Stimulated activated CD4-positive, alpha-beta T cell treated with anti-CD3 and anti-CD28 coated beads, Interleukin-15, amount 100 ng/mL, for 1 hour (primary cell): ENCODE measurements at regions not wholly inside any gene's neighbourhood (a gene's known extent, or its start where the extent isn't known, plus 50 kb on each side); places are given as distances from the start of the nearest gene placed in this dataset.
"Not testable (repeated sequence)": the region's sequence is repeated elsewhere in the genome, so short reads cannot be mapped to it uniquely, and the experiment has no call there.

Source experiments
- DNase-seq, 2 donors: peaks; one replicate each; pipeline ENCODE4 v3.0.0-alpha.2; 2020; ENCODE audit warnings: low read depth in 1 of 2, low spot score in 1 of 2

DNA sequence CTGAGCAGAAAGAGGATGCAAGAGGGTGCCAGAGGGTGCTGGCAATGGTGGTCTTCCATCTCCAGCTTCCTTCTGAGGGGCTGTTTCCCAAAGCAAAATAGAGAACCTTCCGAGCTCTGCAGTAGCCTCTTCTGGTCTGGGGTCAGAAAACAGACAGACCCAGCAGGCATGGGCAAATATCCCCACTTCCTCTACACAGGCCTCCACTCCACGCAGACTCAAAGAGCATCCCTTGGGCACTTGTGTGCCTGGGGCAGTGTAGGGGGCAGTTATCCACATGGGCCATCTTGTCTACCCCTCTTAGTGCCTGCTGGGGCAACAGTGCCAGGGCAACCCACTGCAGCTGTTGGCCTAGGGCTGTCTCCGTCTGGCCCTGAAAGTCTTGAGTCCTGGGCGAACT, 231.9 kb downstream of the TTC8 start:
- DNase-seq: no peak

DNA sequence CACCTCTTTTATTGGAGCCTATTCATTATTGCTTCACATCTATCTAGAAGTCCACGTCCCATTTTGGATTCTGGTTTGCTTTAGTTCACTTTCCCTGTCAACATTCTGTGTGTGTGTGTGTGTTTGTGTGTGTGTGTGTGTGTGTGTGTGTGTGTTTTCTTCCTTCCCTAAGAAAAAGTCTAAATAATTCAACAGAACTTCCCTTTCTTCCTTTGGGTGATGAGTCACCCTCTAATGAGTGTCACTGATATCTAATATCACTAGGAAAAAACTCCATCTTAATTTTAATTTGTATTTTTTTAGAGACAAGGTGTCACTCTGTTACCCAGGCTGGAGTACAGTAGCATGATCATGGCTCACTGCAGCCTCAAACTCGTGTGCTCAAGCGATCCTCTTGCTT, 234.2 kb downstream of the TTC8 start:
- no peak for DNase-seq

GRCh38 chr14:89060191-89060590, 235.7 kb downstream of the TTC8 start:
- DNase-seq: no peak

DNA sequence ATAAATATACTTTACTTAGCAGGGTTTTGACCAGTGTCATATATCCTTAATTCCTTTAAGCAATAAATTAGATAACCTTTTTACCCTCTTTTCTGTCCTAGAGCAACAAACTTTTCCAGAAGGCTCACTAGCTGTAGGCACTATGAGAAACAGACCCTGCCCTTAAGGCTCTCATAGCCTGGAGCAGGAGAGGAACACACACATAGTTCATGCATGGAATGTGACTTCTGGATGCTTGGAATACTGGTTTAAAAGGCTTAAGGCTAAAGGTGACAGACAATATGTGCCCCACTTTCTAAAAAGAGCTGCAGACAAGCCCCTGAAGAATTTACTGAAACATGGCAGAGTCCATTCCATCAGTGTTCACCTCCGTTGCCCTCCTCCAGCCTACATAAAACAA, 237.2 kb downstream of the TTC8 start:
- no peak for DNase-seq

DNA sequence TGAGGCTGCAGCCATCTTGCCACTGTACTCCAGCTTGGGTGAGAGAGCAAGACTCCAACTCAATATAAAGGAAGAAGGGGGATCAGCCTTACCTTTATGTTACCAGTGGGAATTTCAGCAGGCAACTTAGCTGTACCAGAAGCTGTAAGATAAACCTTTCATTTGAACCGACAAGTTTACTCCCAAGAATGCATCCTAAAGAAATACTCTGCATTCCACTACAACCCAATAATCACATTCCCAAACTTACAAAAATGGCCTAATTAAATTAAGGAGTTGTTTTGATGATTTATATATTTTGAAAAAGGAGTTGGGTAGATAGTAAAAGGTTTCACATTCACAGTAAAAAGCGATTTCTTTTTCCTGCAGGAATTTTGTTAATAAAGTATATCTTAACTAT, 241.4 kb downstream of the TTC8 start:
- no peak for DNase-seq

- no peak for DNase-seq
Measured at GRCh38 chr14:89067293-89067972, 243.0 kb downstream of the TTC8 start.

- no peak for DNase-seq
Measured at GRCh38 chr14:89078021-89078795, 253.8 kb downstream of the TTC8 start.

GRCh38 chr14:89085231-89085731, 260.8 kb downstream of the TTC8 start:
- no peak for DNase-seq

DNA sequence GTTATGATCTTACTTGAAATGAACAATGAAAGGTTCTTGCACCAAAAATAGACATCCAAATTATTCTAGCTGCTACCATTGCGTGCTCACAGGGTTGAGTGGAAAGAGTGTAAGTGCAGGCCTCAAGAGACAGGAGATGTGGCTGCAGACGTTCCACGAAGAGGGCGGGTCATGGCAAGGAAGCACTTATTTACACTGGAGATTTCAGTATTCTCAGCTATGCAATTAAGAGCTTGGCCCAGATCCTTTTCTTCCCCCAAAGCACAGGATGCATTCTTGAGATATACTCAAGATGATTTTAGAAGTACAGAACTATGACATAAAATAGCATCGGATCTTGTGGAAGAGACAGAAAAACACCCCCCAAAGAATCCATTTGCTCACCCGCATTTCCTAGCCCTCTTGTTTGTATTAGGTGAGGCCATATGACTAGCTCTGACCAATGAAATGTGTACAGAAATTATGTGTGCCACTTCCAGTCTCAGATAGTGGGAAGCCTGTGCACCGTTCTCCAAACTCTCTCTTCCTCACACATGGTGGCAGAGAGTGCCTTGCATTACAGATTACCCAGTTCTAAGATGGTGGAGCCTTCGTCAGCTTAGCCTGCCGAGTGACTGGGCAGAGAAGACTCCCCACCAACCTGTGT, 261.4 kb downstream of the TTC8 start:
- no peak for DNase-seq

DNA sequence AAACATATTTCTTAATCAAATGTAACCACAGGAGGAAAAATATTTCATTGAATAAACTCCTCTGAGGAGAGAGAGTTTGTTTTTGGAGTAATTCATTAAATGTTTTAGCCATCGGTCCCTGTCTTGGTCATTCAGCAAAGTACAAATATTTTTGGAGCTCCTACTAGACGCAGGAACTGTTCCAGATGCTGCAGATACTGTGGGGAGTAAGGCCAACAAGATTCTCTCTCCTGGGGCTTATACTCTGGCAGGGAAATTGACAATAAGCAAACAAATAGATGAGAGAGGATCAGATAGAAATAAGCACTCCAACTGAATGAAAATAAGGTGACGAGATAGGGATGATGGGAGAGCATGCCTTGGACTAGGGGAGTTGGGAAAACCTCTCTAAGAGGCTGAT, 264.1 kb downstream of the TTC8 start:
- no peak for DNase-seq

GRCh38 chr14:89089330-89089729, 264.9 kb downstream of the TTC8 start:
- DNase-seq: no peak

GRCh38 chr14:89091781-89092180, 267.3 kb downstream of the TTC8 start:
- no peak for DNase-seq

- no peak for DNase-seq
Measured at GRCh38 chr14:89093083-89093730, 268.8 kb downstream of the TTC8 start.

DNA sequence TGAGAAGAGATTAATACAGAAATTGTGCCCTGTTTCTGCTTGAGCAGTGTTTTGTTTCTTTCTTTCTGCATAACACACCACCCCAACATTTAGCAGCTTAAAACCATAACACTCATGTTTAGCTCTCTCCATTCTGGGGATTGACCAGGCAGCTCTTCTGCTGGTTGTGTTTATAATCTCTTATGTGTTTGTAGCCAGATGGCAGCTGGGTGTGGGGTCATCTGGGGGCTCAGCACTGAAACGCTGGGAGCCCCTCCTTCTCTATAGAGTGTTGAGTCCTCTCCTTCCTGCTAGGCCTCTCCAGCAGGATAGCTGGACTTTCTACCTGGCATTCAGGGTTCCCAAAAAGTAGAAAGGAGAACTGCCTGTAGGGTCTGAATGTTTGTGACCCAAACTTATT, 270.6 kb downstream of the TTC8 start:
- no peak for DNase-seq

GRCh38 chr14:89096946-89097345, 272.5 kb downstream of the TTC8 start:
- DNase-seq: no peak

GRCh38 chr14:89098254-89098653, 273.8 kb downstream of the TTC8 start:
- no peak for DNase-seq

GRCh38 chr14:89104171-89104817, 279.8 kb downstream of the TTC8 start:
- not testable (repeated sequence) for DNase-seq

DNA sequence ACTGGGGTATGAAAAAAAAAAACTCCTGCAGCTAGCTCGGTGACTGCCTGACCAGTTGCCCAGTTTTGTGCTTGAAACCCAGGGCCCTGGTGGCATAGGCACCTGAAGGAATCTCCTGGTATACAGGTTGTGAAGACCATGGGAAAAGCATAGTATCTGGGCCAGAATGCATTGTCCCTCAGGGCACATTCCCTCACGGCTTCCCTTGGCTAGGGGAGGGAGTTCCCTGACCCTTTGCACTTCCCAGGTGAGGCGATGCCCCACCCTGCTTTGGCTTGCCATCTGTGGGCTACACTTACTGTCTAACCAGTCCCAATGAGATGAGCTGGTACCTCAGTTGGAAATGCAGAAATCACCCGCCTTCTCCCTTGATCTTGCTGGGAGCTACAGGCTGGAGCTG, 280.4 kb downstream of the TTC8 start:
- DNase-seq: not testable (repeated sequence)
